Mesendoderm (in vitro differentiated cells): ENCODE measurements at regions not wholly inside any gene's neighbourhood (a gene's known extent, or its start where the extent isn't known, plus 50 kb on each side); places are given as distances from the start of the nearest gene placed in this dataset.
A peak's percentile ranks its signal among the peaks of the same experiment; 100 is the strongest.

Experiments
- DNase-seq: peaks from one replicate; pipeline ENCODE4 v3.0.0; 2013
- H2AK5ac ChIP-seq: 2 replicates; pipeline ENCODE4 v1.6.1; 2013; ENCODE audit warnings: low read length, inconsistent platforms
- H2BK120ac ChIP-seq: 2 replicates; pipeline ENCODE4 v1.6.1; 2013; ENCODE audit warnings: low read depth, mild to moderate bottlenecking, low read length, moderate library complexity, mixed read lengths
- H2BK15ac ChIP-seq: replicated peaks from 2 replicates; pipeline ENCODE4 v1.6.1; 2013; ENCODE audit warnings: low read depth, mild to moderate bottlenecking, moderate library complexity
- H2BK5ac ChIP-seq: 2 replicates; pipeline ENCODE4 v1.6.1; 2013; ENCODE audit warnings: low read length, inconsistent platforms
- H3K18ac ChIP-seq: 2 replicates; pipeline ENCODE4 v1.6.1; 2013; ENCODE audit warnings: mild to moderate bottlenecking, low read length, mixed read lengths
- H3K23ac ChIP-seq: one replicate; pipeline ENCODE4 v1.6.1; 2013; ENCODE audit warnings: low read length
- H3K27ac ChIP-seq: 2 replicates; pipeline ENCODE4 v1.5.1; 2013; ENCODE audit warnings: low read depth, mild to moderate bottlenecking, inconsistent platforms, low read length, moderate library complexity
- H3K27me3 ChIP-seq: 2 replicates; pipeline ENCODE4 v1.6.1; 2013; ENCODE audit warnings: low read length, control low read depth, mild to moderate bottlenecking, inconsistent platforms; ENCODE audit not compliant: insufficient read depth, poor library complexity
- H3K36me3 ChIP-seq: 2 replicates; pipeline ENCODE4 v1.6.1; 2013; ENCODE audit warnings: low read length, inconsistent platforms; ENCODE audit not compliant: control insufficient read depth, insufficient read depth
- H3K4ac ChIP-seq: one replicate; pipeline ENCODE4 v1.6.1; 2013; ENCODE audit warnings: low read depth, mild to moderate bottlenecking, low read length, moderate library complexity
- H3K4me1 ChIP-seq: 2 replicates; pipeline ENCODE4 v1.6.1; 2013; ENCODE audit warnings: low read depth, low read length, inconsistent platforms; ENCODE audit not compliant: control insufficient read depth
- H3K4me2 ChIP-seq: 2 replicates; pipeline ENCODE4 v1.6.1; 2013; ENCODE audit warnings: low read length
- H3K4me3 ChIP-seq: 2 replicates; pipeline ENCODE4 v1.5.1; 2013; ENCODE audit warnings: mild to moderate bottlenecking, low read length
- H3K56ac ChIP-seq: one replicate; pipeline ENCODE4 v1.6.1; 2013; ENCODE audit warnings: low read length
- H3K79me1 ChIP-seq: 2 replicates; pipeline ENCODE4 v1.6.1; 2013; ENCODE audit warnings: low read length, inconsistent platforms
- H3K79me2 ChIP-seq: 2 replicates; pipeline ENCODE4 v1.6.1; 2013; ENCODE audit warnings: mild to moderate bottlenecking, low read length; ENCODE audit not compliant: control insufficient read depth, insufficient read depth
- H3K9ac ChIP-seq: 2 replicates; pipeline ENCODE4 v1.6.1; 2013; ENCODE audit warnings: low read length, inconsistent platforms
- H4K5ac ChIP-seq: one replicate; pipeline ENCODE4 v1.6.1; 2013; ENCODE audit warnings: low read length
- H4K8ac ChIP-seq: one replicate; pipeline ENCODE4 v1.6.1; 2013; ENCODE audit warnings: low read depth, mild to moderate bottlenecking, control low read depth, low read length, moderate library complexity
- WGBS: extraction: QIAGEN DNeasy Blood & Tissue Kit; methylation state at CpG from one replicate; pipeline ENCODE4 v1.1.7; 2013; ENCODE audit warnings: low lambda C conversion rate, missing lambda C conversion rate; ENCODE audit not compliant: insufficient coverage; ENCODE audit errors: extremely low coverage; 5-methylcytosine and 5-hydroxymethylcytosine counted together

DNA sequence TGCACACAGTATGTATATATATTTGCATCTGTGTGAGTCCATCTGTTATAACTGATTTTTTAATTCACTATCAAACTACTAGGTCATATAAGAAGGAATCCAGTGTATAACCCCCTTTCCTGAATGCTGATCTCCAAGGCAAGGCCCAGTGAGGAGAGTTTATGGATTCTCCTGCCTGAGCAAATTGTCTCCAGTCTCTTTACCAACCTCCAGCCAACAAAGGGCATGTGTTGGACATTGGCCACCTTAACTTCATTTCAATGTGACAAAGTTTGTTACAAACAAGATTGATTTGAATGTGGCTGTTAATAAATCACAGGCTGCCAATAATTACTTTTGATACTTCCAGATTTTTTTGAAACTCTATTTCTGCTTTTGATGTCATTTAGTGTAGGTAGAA lies 191.6 kb downstream of the HAO1 start:
- Histone ChIP-seq H3K23ac (no peak overlapping the region), H4K5ac (no peak overlapping the region), H2AK5ac (no peak overlapping the region), H2BK15ac (no peak overlapping the region), H2BK5ac (no peak overlapping the region), H3K9ac (no peak overlapping the region), H3K18ac (no peak overlapping the region), H4K8ac (no peak overlapping the region), H3K4me2 (no peak overlapping the region), H3K56ac (no peak overlapping the region), H3K4ac (no peak overlapping the region), H2BK120ac (no peak overlapping the region), H3K27me3 (no peaks in the 10 kb centered on the region), H3K79me2 (no peaks in the 10 kb centered on the region), H3K27ac (no peak overlapping the region), H3K79me1 (no peaks in the 10 kb centered on the region), H3K36me3 (no peaks in the 10 kb centered on the region), H3K4me3 (no peak overlapping the region), H3K4me1 (no peaks in the 10 kb centered on the region)
- no peak for DNase-seq

- no CpG with 5 or more reads among the region's 1 CpG for WGBS
- Histone ChIP-seq H3K4me2 (no peak overlapping the region), H3K4me1 (no peaks in the 10 kb centered on the region), H2BK5ac (no peak overlapping the region), H4K5ac (no peak overlapping the region), H3K4ac (no peak overlapping the region), H2AK5ac (no peak overlapping the region), H3K4me3 (no peak overlapping the region), H3K79me1 (no peaks in the 10 kb centered on the region), H3K27me3 (no peaks in the 10 kb centered on the region), H2BK15ac (no peak overlapping the region), H4K8ac (no peak overlapping the region), H3K9ac (no peak overlapping the region), H3K27ac (no peak overlapping the region), H3K18ac (no peak overlapping the region), H2BK120ac (no peak overlapping the region), H3K56ac (no peak overlapping the region), H3K23ac (no peak overlapping the region), H3K79me2 (no peaks in the 10 kb centered on the region), H3K36me3 (no peaks in the 10 kb centered on the region)
- no peak for DNase-seq
Observed at GRCh38 chr20:7754102-7754501, 186.2 kb downstream of the HAO1 start.

GRCh38 chr20:7758406-7758805 lies 181.9 kb downstream of the HAO1 start:
- Histone ChIP-seq H2BK120ac (no peak overlapping the region), H2BK5ac (no peak overlapping the region), H3K36me3 (no peaks in the 10 kb centered on the region), H3K9ac (no peak overlapping the region), H3K56ac (no peak overlapping the region), H2AK5ac (no peak overlapping the region), H3K27me3 (no peaks in the 10 kb centered on the region), H4K8ac (no peak overlapping the region), H4K5ac (no peak overlapping the region), H3K27ac (no peak overlapping the region), H3K4me1 (no peaks in the 10 kb centered on the region), H3K79me1 (no peaks in the 10 kb centered on the region), H3K79me2 (no peaks in the 10 kb centered on the region), H2BK15ac (no peak overlapping the region), H3K23ac (no peak overlapping the region), H3K4me2 (no peak overlapping the region), H3K4me3 (no peak overlapping the region), H3K18ac (no peak overlapping the region), H3K4ac (no peak overlapping the region)
- no CpG with 5 or more reads among the region's 3 CpGs for WGBS
- no peak for DNase-seq

DNA sequence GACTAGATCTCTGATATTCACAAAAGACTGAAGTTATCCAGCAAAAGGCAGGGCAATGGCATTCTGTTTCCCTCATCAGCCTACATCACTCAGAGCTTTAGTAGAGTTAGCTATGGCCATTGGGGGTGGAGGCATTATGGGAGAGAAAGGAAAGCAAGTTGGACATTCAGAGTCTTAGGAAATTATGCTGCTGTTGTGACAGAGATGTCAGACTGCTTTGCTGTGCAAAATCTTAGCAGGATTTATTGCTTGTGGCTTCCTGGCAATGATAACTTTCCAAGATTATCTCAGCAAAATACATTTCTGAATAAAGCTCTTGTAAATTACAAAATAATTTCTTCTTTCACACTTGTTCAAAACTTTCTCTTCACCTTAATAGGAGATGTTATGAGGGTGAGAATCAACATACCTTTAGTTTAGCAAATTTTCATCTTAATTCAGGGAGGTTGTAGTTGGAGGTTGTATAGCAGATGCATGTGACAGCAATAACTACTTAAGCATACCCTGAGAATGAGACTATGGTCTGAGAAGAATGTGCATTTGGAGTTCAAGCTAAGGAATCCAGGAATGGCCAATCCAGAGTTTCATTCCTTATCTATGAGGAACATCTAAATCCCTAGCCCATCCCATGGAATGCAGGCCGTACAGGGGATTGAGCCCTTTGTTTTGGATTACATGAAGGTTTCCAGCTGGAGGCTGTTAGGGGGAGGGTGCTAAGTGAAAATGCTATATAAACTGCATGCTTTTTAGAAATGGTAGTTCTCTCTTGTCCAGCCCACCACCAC lies 179.8 kb downstream of the HAO1 start:
- Histone ChIP-seq H3K4me2 (no peak overlapping the region), H3K9ac (no peak overlapping the region), H3K18ac (no peak overlapping the region), H3K79me1 (no peaks in the 10 kb centered on the region), H4K5ac (no peak overlapping the region), H3K27ac (no peak overlapping the region), H3K4me3 (no peak overlapping the region), H3K23ac (no peak overlapping the region), H3K27me3 (no peaks in the 10 kb centered on the region), H4K8ac (no peak overlapping the region), H3K36me3 (no peaks in the 10 kb centered on the region), H2BK5ac (no peak overlapping the region), H3K4ac (no peak overlapping the region), H2AK5ac (no peak overlapping the region), H3K4me1 (no peaks in the 10 kb centered on the region), H2BK120ac (no peak overlapping the region), H3K79me2 (no peaks in the 10 kb centered on the region), H3K56ac (no peak overlapping the region), H2BK15ac (no peak overlapping the region)
- no CpG with 5 or more reads among the region's 1 CpG for WGBS
- peak; percentile 44 for DNase-seq

DNA sequence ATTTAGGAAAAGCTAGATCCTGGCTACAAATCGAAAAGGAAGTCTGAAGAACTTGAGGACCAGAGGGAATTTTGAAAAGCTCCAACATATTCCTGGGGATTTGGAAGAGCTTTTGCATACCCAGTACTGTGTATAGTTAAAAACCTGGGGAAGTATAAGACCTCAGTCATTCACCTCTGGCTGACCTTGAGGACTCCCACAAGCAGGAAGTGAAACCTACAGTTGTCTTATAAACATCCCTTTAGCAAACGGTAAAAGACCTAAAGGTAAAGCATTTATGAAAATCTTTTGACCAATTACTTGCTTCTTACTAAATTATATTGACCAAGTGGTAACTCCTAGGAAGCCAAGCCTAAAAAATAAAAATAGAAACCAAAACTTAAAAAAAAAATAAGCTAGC lies 175.0 kb downstream of the HAO1 start:
- Histone ChIP-seq H3K4me3 (no peak overlapping the region), H3K23ac (no peak overlapping the region), H2AK5ac (no peak overlapping the region), H3K36me3 (no peaks in the 10 kb centered on the region), H2BK120ac (no peak overlapping the region), H3K27me3 (no peaks in the 10 kb centered on the region), H3K56ac (no peak overlapping the region), H3K27ac (no peak overlapping the region), H3K9ac (no peak overlapping the region), H4K5ac (no peak overlapping the region), H3K79me1 (no peaks in the 10 kb centered on the region), H3K4me2 (no peak overlapping the region), H4K8ac (no peak overlapping the region), H3K79me2 (no peaks in the 10 kb centered on the region), H3K4me1 (no peaks in the 10 kb centered on the region), H2BK15ac (no peak overlapping the region), H3K4ac (no peak overlapping the region), H3K18ac (no peak overlapping the region), H2BK5ac (no peak overlapping the region)
- WGBS = no CpG with 5 or more reads among the region's 2 CpGs
- no peak for DNase-seq

DNA sequence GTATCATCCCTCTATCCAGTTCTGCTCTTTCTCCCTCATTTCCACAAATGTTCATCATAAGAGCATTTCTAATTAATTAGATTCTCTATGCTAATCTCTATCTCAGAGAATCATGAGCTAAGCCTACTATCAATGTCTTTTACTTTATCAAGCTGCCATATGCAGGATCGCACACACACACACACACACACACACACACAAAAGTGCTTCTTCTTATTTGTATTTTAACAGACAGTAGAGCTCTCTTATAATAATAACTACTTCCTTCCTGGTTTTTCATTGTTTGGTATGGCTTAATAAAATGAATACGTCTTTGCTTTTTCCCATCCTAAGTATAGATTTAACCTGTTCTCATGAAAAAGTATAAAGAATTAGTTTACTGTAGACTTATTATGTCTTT lies 170.2 kb downstream of the HAO1 start:
- Histone ChIP-seq H2AK5ac (no peak overlapping the region), H3K4me1 (no peaks in the 10 kb centered on the region), H3K79me2 (no peaks in the 10 kb centered on the region), H3K56ac (no peak overlapping the region), H2BK120ac (no peak overlapping the region), H3K79me1 (no peaks in the 10 kb centered on the region), H3K27ac (no peak overlapping the region), H3K4me3 (no peak overlapping the region), H4K5ac (no peak overlapping the region), H3K23ac (no peak overlapping the region), H3K4me2 (no peak overlapping the region), H3K18ac (no peak overlapping the region), H3K36me3 (no peaks in the 10 kb centered on the region), H3K9ac (no peak overlapping the region), H3K27me3 (no peaks in the 10 kb centered on the region), H2BK15ac (no peak overlapping the region), H3K4ac (no peak overlapping the region), H2BK5ac (no peak overlapping the region), H4K8ac (no peak overlapping the region)
- no CpG with 5 or more reads among the region's 2 CpGs for WGBS
- DNase-seq = no peak
